PC-9 (cell line): ENCODE measurements at regions not wholly inside any gene's neighbourhood (a gene's known extent, or its start where the extent isn't known, plus 50 kb on each side); places are given as distances from the start of the nearest gene placed in this dataset.

ENCODE experiments used
- BruUV-seq: library from RNA; stranded (reverse); fragments of 400-500 nt; replicated peaks from 2 replicates; lab custom pipeline; 2021; lab: Mats Ljungman, UMichigan
- CTCF ChIA-PET: fragments of 300-600 bp; sonication (Branson Sonifier 250); formaldehyde crosslinking; loops from one replicate; lab custom pipeline; 2022; ENCODE audit warnings: antibody characterized with exemption; lab: Charles Lee
- POLR2A ChIA-PET: fragments of 300-600 bp; sonication (Branson Sonifier 250); formaldehyde crosslinking; loops from one replicate; lab custom pipeline; 2022; ENCODE audit warnings: antibody characterized with exemption; ENCODE audit not compliant: unreplicated experiment; lab: Charles Lee
- DNase-seq, 2 experiments: peaks; one replicate each; pipeline versions ENCODE4 v3.0.0 to v3.0.0-alpha.2; 2015 to 2022; ENCODE audit warnings: mixed read lengths in 1 of 2
- H2AFZ ChIP-seq: fragments of 200-600 bp; sonication (generic); 2 replicates; pipeline ENCODE4 v1.8.1; 2017; ENCODE audit warnings: antibody characterized with exemption
- H3F3A ChIP-seq: fragments of 200-600 bp; sonication (generic); 2 replicates; pipeline ENCODE4 v1.8.1; 2017; ENCODE audit warnings: antibody characterized with exemption, mild to moderate bottlenecking, low read depth; ENCODE audit not compliant: insufficient read depth
- H3K27ac ChIP-seq: fragments of 200-600 bp; sonication (generic); 2 replicates; pipeline ENCODE4 v1.6.1; 2016; ENCODE audit warnings: mixed run types
- H3K27me3 ChIP-seq: fragments of 200-600 bp; sonication (generic); 2 replicates; pipeline ENCODE4 v1.6.1; 2016; ENCODE audit warnings: low read depth, mixed run types; ENCODE audit not compliant: insufficient read depth
- H3K36me3 ChIP-seq: fragments of 200-600 bp; sonication (generic); 2 replicates; pipeline ENCODE4 v1.6.1; 2016; ENCODE audit warnings: low read depth, mixed run types
- H3K4me1 ChIP-seq: fragments of 200-600 bp; sonication (generic); replicated peaks from 2 replicates; pipeline ENCODE4 v1.6.1; 2016; ENCODE audit warnings: mixed run types; ENCODE audit not compliant: insufficient read depth
- H3K4me2 ChIP-seq: fragments of 200-600 bp; sonication (generic); 2 replicates; pipeline ENCODE4 v1.6.1; 2017; ENCODE audit warnings: mixed run types
- H3K4me3 ChIP-seq: fragments of 200-600 bp; sonication (generic); 2 replicates; pipeline ENCODE4 v1.6.1; 2016; ENCODE audit warnings: mixed run types
- H3K79me2 ChIP-seq: fragments of 200-600 bp; sonication (generic); 2 replicates; pipeline ENCODE4 v1.6.1; 2017; ENCODE audit warnings: low read depth, mixed run types
- H3K9me2 ChIP-seq: fragments of 200-600 bp; sonication (generic); 2 replicates; pipeline ENCODE4 v1.8.1; 2017; ENCODE audit warnings: mild to moderate bottlenecking; ENCODE audit not compliant: insufficient read depth
- H3K9me3 ChIP-seq: fragments of 200-600 bp; sonication (generic); 2 replicates; pipeline ENCODE4 v1.8.1; 2016; ENCODE audit warnings: low read depth; ENCODE audit not compliant: insufficient read depth
- H4K20me1 ChIP-seq: fragments of 200-600 bp; sonication (generic); 2 replicates; pipeline ENCODE4 v1.8.1; 2017; ENCODE audit not compliant: insufficient read depth
- CTCF ChIP-seq: fragments of 200-600 bp; sonication (generic); conservative IDR thresholded peaks from 2 replicates; pipeline ENCODE4 v1.6.1; 2017; ENCODE audit warnings: mixed run types, antibody characterized with exemption, mild to moderate bottlenecking, moderate library complexity
- EZH2 ChIP-seq: fragments of 200-600 bp; sonication (generic); IDR thresholded peaks from 2 replicates; pipeline ENCODE4 v1.8.0; 2017; ENCODE audit warnings: antibody characterized with exemption, low read depth
- intact Hi-C: fragments of 100-400 bp; cut with micrococcal nuclease; formaldehyde crosslinking; loops from one replicate; pipeline ENCODE4 v1.10.0; 2022; ENCODE audit not compliant: unreplicated experiment

GRCh38 chr3:193862843-193863242 lies 269.8 kb downstream of the OPA1 start:
- no TSS peak for BruUV-seq
- H3K27me3 ChIP-seq = no peaks in the 10 kb centered on the region
- peaks cover 23% of the 10 kb centered on the region for H3F3A ChIP-seq
- H3K79me2 ChIP-seq = no peaks in the 10 kb centered on the region
- H3K36me3 ChIP-seq = no peaks in the 10 kb centered on the region
- H3K4me2 ChIP-seq = 0 out of 2 replicates have a peak overlapping the region, but pooled peaks have one; percentile 1
- H4K20me1 ChIP-seq = no peaks in the 10 kb centered on the region
- no peaks in the 10 kb centered on the region; the same call in 1 of the 2 replicates for H3K9me3 ChIP-seq
- H3K27ac ChIP-seq = peak overlapping the region; percentile 7; the same call in 1 of the 2 replicates
- TF ChIP-seq EZH2 = no peak
- no peak for TF ChIP-seq CTCF
- peaks cover 71% of the 10 kb centered on the region for H3K4me1 ChIP-seq
- ChIA-PET CTCF (interaction anchor here (0.6 kb wide), 1 partner anchor 82 kb away, joined by 3 read pairs; no protein-coding TSS in a partner anchor), POLR2A (interaction anchor here (0.8 kb wide), 1 partner anchor 63 kb away, joined by 6 read pairs; no protein-coding TSS in a partner anchor)
- no peaks in the 10 kb centered on the region for H3K9me2 ChIP-seq
- DNase-seq = no peak
- H3K4me3 ChIP-seq = no peak overlapping the region
- no peak overlapping the region for H2AFZ ChIP-seq
- intact Hi-C loops = no loop called here

GRCh38 chr3:193863657-193864357 lies 270.8 kb downstream of the OPA1 start:
- BruUV-seq = no TSS peak
- H3K27me3 ChIP-seq = no peaks in the 10 kb centered on the region

GRCh38 chr3:193865339-193865738 lies 270.6 kb upstream of the HES1 start:
- H2AFZ ChIP-seq = no peak overlapping the region
- H3K36me3 ChIP-seq = no peaks in the 10 kb centered on the region
- H3K27me3 ChIP-seq = no peaks in the 10 kb centered on the region
- peaks cover 16% of the 10 kb centered on the region; the same call in 1 of the 2 replicates for H3F3A ChIP-seq
- intact Hi-C loops = no loop called here
- H3K9me2 ChIP-seq = no peaks in the 10 kb centered on the region
- ChIA-PET POLR2A (no interaction called here), CTCF (interaction anchor here (0.6 kb wide), 1 partner anchor 18 kb away, joined by 5 read pairs; no protein-coding TSS in a partner anchor)
- no peaks in the 10 kb centered on the region for H4K20me1 ChIP-seq
- no TSS peak for BruUV-seq
- H3K79me2 ChIP-seq = no peaks in the 10 kb centered on the region
- no peak for DNase-seq
- peaks cover 69% of the 10 kb centered on the region for H3K4me1 ChIP-seq
- TF ChIP-seq CTCF = no peak
- TF ChIP-seq EZH2 = no peak
- no peak overlapping the region for H3K27ac ChIP-seq
- H3K9me3 ChIP-seq = no peaks in the 10 kb centered on the region; the same call in 1 of the 2 replicates
- no peak overlapping the region for H3K4me3 ChIP-seq
- no peak overlapping the region for H3K4me2 ChIP-seq

More at GRCh38 chr3:193863657-193864357, 270.8 kb downstream of the OPA1 start:
- intact Hi-C loops = no loop called here
- H3K36me3 ChIP-seq = no peaks in the 10 kb centered on the region
- no peaks in the 10 kb centered on the region for H3K79me2 ChIP-seq
- no peaks in the 10 kb centered on the region; the same call in 1 of the 2 replicates for H3K9me3 ChIP-seq
- H3F3A ChIP-seq = peaks cover 15% of the 10 kb centered on the region; the same call in 1 of the 2 replicates
- no peak overlapping the region for H3K27ac ChIP-seq
- peaks cover 70% of the 10 kb centered on the region for H3K4me1 ChIP-seq
- H3K4me3 ChIP-seq = no peak overlapping the region
- no peak for TF ChIP-seq EZH2
- no peak for TF ChIP-seq CTCF
- H3K4me2 ChIP-seq = no peak overlapping the region
- H3K9me2 ChIP-seq = no peaks in the 10 kb centered on the region
- H4K20me1 ChIP-seq = no peaks in the 10 kb centered on the region
- H2AFZ ChIP-seq = no peak overlapping the region
- ChIA-PET CTCF (no interaction called here), POLR2A (interaction anchor here (0.6 kb wide), 2 partner anchors 640 to 1347 kb away, joined by 3 to 6 read pairs; no protein-coding TSS in a partner anchor)
- no peak for DNase-seq
